ENCODE measurements at regions not wholly inside any gene's neighbourhood (a gene's known extent, or its start where the extent isn't known, plus 50 kb on each side); places are given as distances from the start of the nearest gene placed in this dataset.

GRCh38 chr9:99572567-99572966 is 249.1 kb upstream of the NR4A3 start:
- ChIA-PET CTCF (interaction anchor here (1.0 kb wide), 1 partner anchor 9 kb away, joined by 3 read pairs; no protein-coding TSS in a partner anchor), POLR2A (no interaction called here)
- H3K36me3 ChIP-seq (replicated peaks in 1 of 2; ENCODE audit: control insufficient read depth in 1 of 2, insufficient read depth in 2 of 2, low read length in 1 of 2), result no peaks in the 10 kb centered on the region
- H3K9ac ChIP-seq, result no peak overlapping the region
- H3K4me3 ChIP-seq (ENCODE audit: low read depth in 2 of 2, low read length in 1 of 2), result no peak overlapping the region
- no peak for TF ChIP-seq FOSL2 (IDR thresholded peaks at IDR 0.05; ENCODE audit: borderline replicate concordance, low read depth)
- TF ChIP-seq TAF1 (IDR thresholded peaks at IDR 0.05; ENCODE audit: borderline replicate concordance, low read depth, low read length), result no peak
- no peak for TF ChIP-seq EP300 (IDR thresholded peaks at IDR 0.05; ENCODE audit: borderline replicate concordance in 1 of 2, low read depth in 1 of 2, low read length in 1 of 2)
- no peak for TF ChIP-seq NFIC (IDR thresholded peaks at IDR 0.05; ENCODE audit: borderline replicate concordance)
- no peak for TF ChIP-seq MXI1 (IDR thresholded peaks at IDR 0.05; ENCODE audit: low read depth, low read length)
- TF ChIP-seq EZH2phosphoT487 (IDR thresholded peaks at IDR 0.05; ENCODE audit: borderline replicate concordance, low read depth), result no peak
- TF ChIP-seq GABPA (IDR thresholded peaks at IDR 0.05; ENCODE audit: low read depth), result no peak
- no peak for TF ChIP-seq CTCF (IDR thresholded peaks at IDR 0.05)
- no peak for TF ChIP-seq SIN3A (IDR thresholded peaks at IDR 0.05; ENCODE audit: borderline replicate concordance, low read depth, low read length)
- TF ChIP-seq RFX5 (IDR thresholded peaks at IDR 0.05; ENCODE audit: low read length), result no peak
- no peak for TF ChIP-seq MAX (IDR thresholded peaks at IDR 0.05; ENCODE audit: low read depth)
- no peak for TF ChIP-seq TEAD4 (IDR thresholded peaks at IDR 0.05; ENCODE audit: borderline replicate concordance, insufficient read depth)
- TF ChIP-seq NRF1 (IDR thresholded peaks at IDR 0.05; ENCODE audit: low read depth, low read length), result no peak
- TF ChIP-seq SMC3 (IDR thresholded peaks at IDR 0.05; ENCODE audit: low read depth, low read length), result no peak
- no peak for TF ChIP-seq PBX3 (IDR thresholded peaks at IDR 0.05)
- TF ChIP-seq CHD2 (IDR thresholded peaks at IDR 0.05; ENCODE audit: low read length, partially characterized antibody), result no peak
- no peak for TF ChIP-seq ZBTB33 (IDR thresholded peaks at IDR 0.05; ENCODE audit: borderline replicate concordance, low read depth)
- no peaks in the 10 kb centered on the region for H3K79me2 ChIP-seq (ENCODE audit: insufficient read depth)
- no peaks in the 10 kb centered on the region for H3F3A ChIP-seq (replicated peaks; ENCODE audit: insufficient read depth)
- H4K20me1 ChIP-seq (ENCODE audit: insufficient read depth), result no peaks in the 10 kb centered on the region
- H3K9me2 ChIP-seq, result no peaks in the 10 kb centered on the region
- H3K27me3 ChIP-seq (ENCODE audit: insufficient read depth), result no peaks in the 10 kb centered on the region
- peaks cover 0 to 22% of the 10 kb centered on the region in 2 experiments; a peak in 2 of 4 replicates for H3K4me1 ChIP-seq (ENCODE audit: control insufficient read depth in 1 of 2, insufficient read depth in 2 of 2, low read depth in 1 of 2, low read length in 1 of 2)
- H3K27ac ChIP-seq (ENCODE audit: low read depth in 2 of 2, low read length in 1 of 2), result no peak overlapping the region
- no peak for DNase-seq
- WGBS (ENCODE audit: low lambda C conversion rate), result 64% methylated on average over 4 of the region's 4 CpGs
- no peaks in the 10 kb centered on the region for H3K9me3 ChIP-seq
- H2AFZ ChIP-seq (ENCODE audit: low read depth), result no peak overlapping the region
- H3K4me2 ChIP-seq, result no peak overlapping the region
